T-helper 17 cell (primary cell): ENCODE measurements at regions not wholly inside any gene's neighbourhood (a gene's known extent, or its start where the extent isn't known, plus 50 kb on each side); places are given as distances from the start of the nearest gene placed in this dataset.
"Not testable (repeated sequence)": the region's sequence is repeated elsewhere in the genome, so short reads cannot be mapped to it uniquely, and the experiment has no call there.

Source experiments
- ATAC-seq: fragments of 150-1000 bp; cut with Tn5 transposase; 2 replicates; pipeline ENCODE4 v1.10.0; 2021; ENCODE audit warnings: mild to moderate bottlenecking, moderate library complexity
- DNase-seq, 3 donors: peaks; one replicate each; pipeline versions ENCODE4 v3.0.0 to v3.0.0-alpha.2; 2020 to 2021
- H3K9me3 ChIP-seq: one replicate; pipeline ENCODE4 v1.7.0; 2013; ENCODE audit warnings: low read length, mild to moderate bottlenecking; ENCODE audit not compliant: control insufficient read depth, poor library complexity, severe bottlenecking
- H3K27ac Mint-ChIP-seq: one replicate; pipeline ENCODE4 v1.8.0; 2022; ENCODE audit warnings: mild to moderate bottlenecking, moderate library complexity, mixed read lengths
- H3K27me3 Mint-ChIP-seq: one replicate; pipeline ENCODE4 v1.8.0; 2022; ENCODE audit warnings: mixed read lengths
- H3K36me3 Mint-ChIP-seq: one replicate; pipeline ENCODE4 v1.8.0; 2022; ENCODE audit warnings: low read depth, mixed read lengths
- H3K4me1 Mint-ChIP-seq: one replicate; pipeline ENCODE4 v1.8.0; 2022; ENCODE audit warnings: mild to moderate bottlenecking, mixed read lengths
- H3K4me3 Mint-ChIP-seq: one replicate; pipeline ENCODE4 v1.8.0; 2022; ENCODE audit warnings: mild to moderate bottlenecking, moderate library complexity, mixed read lengths

- Mint-ChIP-seq H3K27me3 (no peaks in the 10 kb centered on the region), H3K36me3 (no peaks in the 10 kb centered on the region), H3K4me3 (no peak overlapping the region), H3K4me1 (peaks cover 18% of the 10 kb centered on the region), H3K27ac (no peak overlapping the region)
- H3K9me3 ChIP-seq, result no peaks in the 10 kb centered on the region
- no peak for ATAC-seq
- DNase-seq, result no peak
Observed at GRCh38 chr2:11877764-11878163, 131.3 kb downstream of the LPIN1 start.

DNA sequence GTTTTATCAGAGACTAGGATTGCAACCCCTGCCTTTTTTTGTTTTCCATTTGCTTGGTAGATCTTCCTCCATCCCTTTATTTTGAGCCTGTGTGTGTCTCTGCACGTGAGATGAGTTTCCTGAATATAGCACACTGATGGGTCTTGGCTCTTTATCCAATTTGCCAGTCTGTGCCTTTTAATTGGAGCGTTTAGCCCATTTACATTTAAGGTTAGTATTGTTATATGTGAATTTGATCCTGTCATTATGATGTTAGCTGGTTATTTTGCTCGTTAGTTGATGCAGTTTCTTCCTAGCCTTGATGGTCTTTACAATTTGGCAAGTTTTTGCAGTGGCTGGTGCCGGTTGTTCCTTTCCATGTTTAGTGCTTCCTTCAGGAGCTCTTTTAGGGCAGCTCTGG, 138.8 kb downstream of the LPIN1 start:
- not testable (repeated sequence) for H3K9me3 ChIP-seq, H3K36me3 Mint-ChIP-seq

GRCh38 chr2:11886899-11887298, 140.5 kb downstream of the LPIN1 start:
- H3K4me3 Mint-ChIP-seq, H3K36me3 Mint-ChIP-seq, H3K9me3 ChIP-seq, H3K27me3 Mint-ChIP-seq, H3K27ac Mint-ChIP-seq, DNase-seq, H3K4me1 Mint-ChIP-seq, ATAC-seq: not testable (repeated sequence)

More for the DNA sequence above, 138.8 kb downstream of the LPIN1 start:
- not testable (repeated sequence) for H3K27ac Mint-ChIP-seq, DNase-seq, H3K4me1 Mint-ChIP-seq, ATAC-seq, H3K27me3 Mint-ChIP-seq, H3K4me3 Mint-ChIP-seq

- Mint-ChIP-seq H3K4me3 (no peak overlapping the region), H3K4me1 (no peaks in the 10 kb centered on the region), H3K36me3 (peaks cover 4% of the 10 kb centered on the region), H3K27ac (no peak overlapping the region), H3K27me3 (no peaks in the 10 kb centered on the region)
- H3K9me3 ChIP-seq, result peaks cover 5% of the 10 kb centered on the region
- ATAC-seq (no peak), DNase-seq (no peak)
Observed at GRCh38 chr2:11889101-11889850, 142.8 kb downstream of the LPIN1 start.

GRCh38 chr2:11889854-11890253, 143.4 kb downstream of the LPIN1 start:
- DNase-seq (no peak), ATAC-seq (no peak)
- Mint-ChIP-seq H3K36me3 (peaks cover 4% of the 10 kb centered on the region), H3K4me3 (no peak overlapping the region), H3K4me1 (no peaks in the 10 kb centered on the region), H3K27ac (no peak overlapping the region), H3K27me3 (no peaks in the 10 kb centered on the region)
- H3K9me3 ChIP-seq, result peaks cover 5% of the 10 kb centered on the region

GRCh38 chr2:11891028-11891427, 144.6 kb downstream of the LPIN1 start:
- Mint-ChIP-seq H3K27me3 (no peaks in the 10 kb centered on the region), H3K36me3 (peaks cover 4% of the 10 kb centered on the region), H3K4me3 (no peak overlapping the region), H3K27ac (no peak overlapping the region), H3K4me1 (no peaks in the 10 kb centered on the region)
- DNase-seq (no peak), ATAC-seq (no peak)
- peaks cover 5% of the 10 kb centered on the region for H3K9me3 ChIP-seq

DNA sequence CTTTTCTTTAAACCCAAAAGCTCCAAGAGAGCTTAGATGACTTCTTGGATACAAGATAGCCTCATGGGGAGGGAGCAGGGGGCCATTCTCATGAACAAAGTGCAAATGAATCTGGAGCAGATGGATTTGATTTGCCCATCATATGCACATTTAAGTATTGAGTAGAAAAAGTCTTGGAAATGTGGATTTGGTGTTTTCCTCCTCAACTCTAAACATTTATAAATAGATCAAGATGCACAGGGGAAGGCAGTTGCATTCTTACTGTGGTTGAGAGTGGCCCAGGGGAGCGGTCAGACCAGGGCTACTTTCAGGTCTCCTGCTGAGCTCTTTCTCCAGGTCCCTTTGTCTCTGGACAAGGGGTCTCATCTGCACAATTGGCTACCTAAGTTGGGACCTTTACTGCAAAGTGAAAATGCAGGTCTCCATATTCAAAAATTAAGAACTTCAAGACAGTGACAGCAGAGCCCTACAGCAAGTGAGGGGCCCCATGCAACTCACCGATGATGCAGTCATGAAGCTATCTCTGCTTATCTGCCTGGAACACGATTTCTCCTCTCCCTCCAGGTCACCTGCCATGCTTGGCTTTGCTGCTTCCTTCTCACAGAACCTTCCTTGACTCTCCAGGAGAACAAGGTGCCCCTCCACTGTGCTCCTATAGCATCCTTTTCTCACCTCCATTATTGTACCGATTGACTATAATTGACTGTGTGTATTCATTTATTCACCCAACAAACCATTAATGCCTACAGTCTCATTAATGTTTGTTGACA, 145.4 kb downstream of the LPIN1 start:
- H3K27ac Mint-ChIP-seq, result no peak overlapping the region
- H3K4me1 Mint-ChIP-seq, result no peaks in the 10 kb centered on the region
- ATAC-seq (no peak), DNase-seq (no peak)
- H3K4me3 Mint-ChIP-seq, result no peak overlapping the region
- peaks cover 4% of the 10 kb centered on the region for H3K36me3 Mint-ChIP-seq
- no peaks in the 10 kb centered on the region for H3K27me3 Mint-ChIP-seq
- H3K9me3 ChIP-seq, result peaks cover 5% of the 10 kb centered on the region

DNA sequence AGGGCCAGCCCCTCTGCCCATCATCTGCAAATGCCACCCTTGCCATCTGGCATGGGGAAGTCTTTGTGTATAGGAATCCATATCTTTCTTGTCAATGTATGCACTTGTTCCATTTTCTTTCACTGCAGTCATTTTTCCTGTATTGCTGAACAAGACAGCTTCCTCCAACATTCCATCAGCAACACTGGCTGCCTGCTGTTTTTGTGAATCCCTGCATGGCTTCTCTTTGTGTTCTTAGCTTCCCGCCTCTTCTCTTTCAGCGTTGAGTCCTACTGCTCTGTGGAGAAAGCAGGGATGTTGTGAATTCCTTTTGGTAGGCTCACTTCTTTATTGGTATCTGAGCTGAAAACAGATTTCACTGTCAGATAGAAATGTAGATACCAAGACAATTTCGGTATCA, 150.0 kb downstream of the LPIN1 start:
- H3K4me3 Mint-ChIP-seq, result no peak overlapping the region
- H3K27me3 Mint-ChIP-seq, result no peaks in the 10 kb centered on the region
- H3K9me3 ChIP-seq, result no peaks in the 10 kb centered on the region
- no peak for ATAC-seq
- no peak overlapping the region for H3K27ac Mint-ChIP-seq
- peaks cover 4% of the 10 kb centered on the region for H3K4me1 Mint-ChIP-seq
- no peak for DNase-seq
- peaks cover 2% of the 10 kb centered on the region for H3K36me3 Mint-ChIP-seq

DNA sequence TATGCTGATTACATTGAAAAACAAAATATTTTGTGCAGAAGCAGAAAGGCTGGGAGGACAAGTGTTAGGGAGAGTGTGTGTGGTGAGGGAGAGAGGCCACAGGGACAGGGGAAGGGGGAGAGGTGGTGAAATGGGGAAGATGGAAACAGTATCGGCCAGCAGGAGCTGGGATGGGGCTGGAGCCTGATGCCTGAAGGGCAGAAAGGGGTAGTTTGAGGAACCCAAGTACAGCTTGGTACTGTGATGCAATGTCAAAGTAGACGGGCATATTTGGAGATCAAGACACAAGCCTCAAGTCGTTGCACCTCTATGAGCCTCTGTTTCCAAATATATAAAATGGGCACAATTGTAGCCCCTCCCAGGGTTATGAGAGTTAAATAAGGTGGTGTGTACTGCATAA, 152.1 kb downstream of the LPIN1 start:
- no peaks in the 10 kb centered on the region for H3K27me3 Mint-ChIP-seq
- no peak for DNase-seq
- peaks cover 2% of the 10 kb centered on the region for H3K36me3 Mint-ChIP-seq
- no peak overlapping the region for H3K27ac Mint-ChIP-seq
- ATAC-seq, result no peak
- peaks cover 6% of the 10 kb centered on the region for H3K4me1 Mint-ChIP-seq
- no peak overlapping the region for H3K4me3 Mint-ChIP-seq
- no peaks in the 10 kb centered on the region for H3K9me3 ChIP-seq

DNA sequence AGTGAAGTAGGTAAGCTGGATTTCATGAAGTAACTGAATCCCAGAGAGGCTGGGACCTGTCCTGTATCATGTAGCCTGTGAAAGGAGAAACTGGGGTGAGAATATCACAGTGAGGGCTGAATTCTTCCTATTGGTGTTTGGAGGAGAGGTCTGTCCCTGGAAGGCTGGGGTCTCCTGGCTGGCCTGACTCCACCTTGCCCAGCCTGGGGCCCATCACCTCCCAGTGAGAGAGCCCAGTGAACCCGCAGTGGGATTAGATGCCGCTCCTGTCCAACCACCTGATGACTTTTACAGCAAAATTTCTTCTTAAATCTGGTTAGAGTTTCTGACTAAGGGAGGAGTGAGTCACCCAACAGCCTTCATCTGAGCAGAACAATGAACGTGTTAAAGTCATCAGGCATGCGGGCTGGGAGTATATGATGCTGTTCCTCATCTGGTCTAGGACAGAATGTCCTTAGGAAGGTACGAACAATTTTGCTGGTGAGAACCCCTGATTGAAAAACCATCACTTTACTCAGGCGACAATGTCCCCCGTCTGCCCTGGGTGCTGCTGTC, 152.9 kb downstream of the LPIN1 start:
- no peaks in the 10 kb centered on the region for H3K9me3 ChIP-seq
- Mint-ChIP-seq H3K27me3 (no peaks in the 10 kb centered on the region), H3K27ac (no peak overlapping the region), H3K36me3 (peaks cover 2% of the 10 kb centered on the region), H3K4me1 (peaks cover 6% of the 10 kb centered on the region), H3K4me3 (no peak overlapping the region)
- ATAC-seq, result no peak
- no peak for DNase-seq

DNA sequence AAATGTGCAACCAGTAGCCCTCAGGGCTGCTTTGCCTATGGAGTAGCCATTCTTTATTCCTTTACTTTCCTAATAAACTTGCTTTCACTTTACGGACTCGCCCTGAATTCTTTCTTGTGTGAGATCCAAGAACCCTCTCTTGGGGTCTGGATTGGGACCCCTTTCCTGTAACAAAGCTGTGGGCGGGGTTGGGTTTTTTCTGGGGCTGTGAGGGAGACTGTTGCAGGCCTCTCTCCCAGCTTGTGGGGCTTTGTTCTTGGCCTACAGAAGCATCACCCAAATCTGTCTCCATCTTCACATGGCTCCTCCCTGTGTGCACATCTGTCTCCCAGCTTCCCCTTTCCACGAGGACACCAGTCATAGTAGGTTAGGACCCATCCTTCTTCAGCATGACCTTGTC, 154.5 kb downstream of the LPIN1 start:
- not testable (repeated sequence) for H3K27ac Mint-ChIP-seq, ATAC-seq, H3K36me3 Mint-ChIP-seq, H3K4me3 Mint-ChIP-seq, H3K9me3 ChIP-seq, DNase-seq, H3K27me3 Mint-ChIP-seq, H3K4me1 Mint-ChIP-seq

- H3K4me3 Mint-ChIP-seq, result no peak overlapping the region
- H3K27ac Mint-ChIP-seq, result no peak overlapping the region
- H3K9me3 ChIP-seq, result no peaks in the 10 kb centered on the region
- peaks cover 6% of the 10 kb centered on the region for H3K4me1 Mint-ChIP-seq
- DNase-seq, result no peak
- ATAC-seq, result no peak
- H3K36me3 Mint-ChIP-seq, result peaks cover 2% of the 10 kb centered on the region
- no peaks in the 10 kb centered on the region for H3K27me3 Mint-ChIP-seq
Observed at GRCh38 chr2:11901351-11902069, 155.1 kb downstream of the LPIN1 start.

- H3K9me3 ChIP-seq, result no peaks in the 10 kb centered on the region
- ATAC-seq, result no peak
- Mint-ChIP-seq H3K36me3 (peaks cover 2% of the 10 kb centered on the region), H3K27ac (no peak overlapping the region), H3K4me3 (no peak overlapping the region), H3K27me3 (no peaks in the 10 kb centered on the region), H3K4me1 (peaks cover 6% of the 10 kb centered on the region)
- DNase-seq, result no peak
Observed at GRCh38 chr2:11903085-11903606, 156.7 kb downstream of the LPIN1 start.
